Thoracic aorta (tissue), 2 donors: ENCODE measurements at regions not wholly inside any gene's neighbourhood (a gene's known extent, or its start where the extent isn't known, plus 50 kb on each side); places are given as distances from the start of the nearest gene placed in this dataset.

Experiments used
- ATAC-seq: fragments of 150-250 bp; one replicate; pipeline ENCODE4 v1.8.0; 2017; ENCODE audit warnings: low read depth; ENCODE audit not compliant: insufficient number of reproducible peaks, low FRiP score
- DNase-seq: peaks from one replicate; pipeline ENCODE4 v3.0.0-alpha.2; 2020; ENCODE audit warnings: low spot score
- H3K27ac ChIP-seq, 2 donors: fragments of 200-600 bp; sonication (generic); 1 replicate in 1 of 2; 2 replicates in 1 of 2; pipeline ENCODE4 v1.5.1; 2016; ENCODE audit warnings: mild to moderate bottlenecking in 2 of 2, moderate library complexity in 2 of 2
- H3K27me3 ChIP-seq: fragments of 200-600 bp; sonication (generic); replicated peaks from 2 replicates; pipeline ENCODE4 v1.6.0; 2016; ENCODE audit warnings: mild to moderate bottlenecking; ENCODE audit not compliant: insufficient read depth
- H3K36me3 ChIP-seq: fragments of 200-600 bp; sonication (generic); one replicate; pipeline ENCODE4 v1.5.1; 2016
- H3K4me1 ChIP-seq, 2 donors: fragments of 200-600 bp; sonication (generic); 1 replicate in 1 of 2; 2 replicates in 1 of 2; pipeline versions ENCODE4 v1.5.1 to v1.6.0; 2016; ENCODE audit warnings: low read depth in 2 of 2, mild to moderate bottlenecking in 1 of 2; ENCODE audit not compliant: control insufficient read depth in 1 of 2
- H3K4me3 ChIP-seq: fragments of 200-600 bp; sonication (generic); 2 replicates; pipeline ENCODE4 v1.5.1; 2016; ENCODE audit warnings: mild to moderate bottlenecking
- H3K9me3 ChIP-seq: fragments of 200-600 bp; sonication (generic); 2 replicates; pipeline ENCODE4 v1.5.1; 2016
- TF ChIP-seq, protein P1 (sequence below): fragments of 200-600 bp; sonication (generic); IDR thresholded peaks from one replicate; pipeline ENCODE4 v1.5.1; 2019; ENCODE audit warnings: antibody characterized with exemption

DNA sequence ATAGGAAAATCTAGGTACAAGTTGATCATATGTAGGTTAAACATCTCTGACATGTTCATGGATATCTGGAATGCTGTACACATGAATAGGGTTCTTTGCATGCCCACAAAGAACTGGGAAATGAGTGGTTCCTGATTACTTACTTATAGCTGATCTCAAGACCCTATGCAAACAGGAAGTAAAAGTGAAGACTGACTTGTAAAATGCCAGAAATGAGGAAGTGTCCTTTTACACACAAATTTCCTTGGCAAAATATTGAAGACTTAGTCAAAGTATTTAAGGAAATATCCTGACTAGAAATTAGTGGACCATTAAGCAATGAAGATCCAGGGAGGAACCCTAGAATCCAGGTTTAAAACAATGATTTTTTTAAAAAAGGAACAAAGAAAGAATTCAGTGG is 203.7 kb upstream of the DLGAP1 start:
- H3K4me3 ChIP-seq: no peak overlapping the region
- no peaks in the 10 kb centered on the region for H3K4me1 ChIP-seq
- H3K36me3 ChIP-seq: no peaks in the 10 kb centered on the region
- DNase-seq (no peak), ATAC-seq (no peak)
- no peak overlapping the region for H3K27ac ChIP-seq
- no peaks in the 10 kb centered on the region for H3K9me3 ChIP-seq
- no peaks in the 10 kb centered on the region for H3K27me3 ChIP-seq
- TF ChIP-seq, protein P1, sequence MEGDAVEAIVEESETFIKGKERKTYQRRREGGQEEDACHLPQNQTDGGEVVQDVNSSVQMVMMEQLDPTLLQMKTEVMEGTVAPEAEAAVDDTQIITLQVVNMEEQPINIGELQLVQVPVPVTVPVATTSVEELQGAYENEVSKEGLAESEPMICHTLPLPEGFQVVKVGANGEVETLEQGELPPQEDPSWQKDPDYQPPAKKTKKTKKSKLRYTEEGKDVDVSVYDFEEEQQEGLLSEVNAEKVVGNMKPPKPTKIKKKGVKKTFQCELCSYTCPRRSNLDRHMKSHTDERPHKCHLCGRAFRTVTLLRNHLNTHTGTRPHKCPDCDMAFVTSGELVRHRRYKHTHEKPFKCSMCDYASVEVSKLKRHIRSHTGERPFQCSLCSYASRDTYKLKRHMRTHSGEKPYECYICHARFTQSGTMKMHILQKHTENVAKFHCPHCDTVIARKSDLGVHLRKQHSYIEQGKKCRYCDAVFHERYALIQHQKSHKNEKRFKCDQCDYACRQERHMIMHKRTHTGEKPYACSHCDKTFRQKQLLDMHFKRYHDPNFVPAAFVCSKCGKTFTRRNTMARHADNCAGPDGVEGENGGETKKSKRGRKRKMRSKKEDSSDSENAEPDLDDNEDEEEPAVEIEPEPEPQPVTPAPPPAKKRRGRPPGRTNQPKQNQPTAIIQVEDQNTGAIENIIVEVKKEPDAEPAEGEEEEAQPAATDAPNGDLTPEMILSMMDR: no peak

DNA sequence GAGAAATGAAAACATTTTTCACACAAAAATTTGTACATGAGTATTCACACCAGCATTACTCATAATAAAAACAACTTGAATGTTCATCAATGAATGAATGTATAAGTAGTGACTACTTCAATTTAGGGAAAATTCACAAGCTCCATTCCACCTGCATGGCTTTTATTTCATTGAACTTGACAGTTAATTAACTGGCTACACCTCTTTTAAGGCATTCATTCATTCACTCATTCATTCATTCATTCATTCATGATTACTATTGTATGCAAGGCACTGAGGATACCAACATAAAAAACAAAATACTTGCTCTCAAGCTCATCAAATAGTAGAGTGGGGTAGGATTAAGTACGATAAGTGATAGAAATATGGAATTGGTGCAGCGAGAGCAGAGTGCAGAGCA is 198.3 kb upstream of the DLGAP1 start:
- Histone ChIP-seq H3K4me1 (no peaks in the 10 kb centered on the region), H3K27ac (no peak overlapping the region), H3K9me3 (no peaks in the 10 kb centered on the region), H3K36me3 (no peaks in the 10 kb centered on the region), H3K27me3 (no peaks in the 10 kb centered on the region), H3K4me3 (no peak overlapping the region)
- TF ChIP-seq, protein P1: no peak
- no peak for DNase-seq
- ATAC-seq: no peak

DNA sequence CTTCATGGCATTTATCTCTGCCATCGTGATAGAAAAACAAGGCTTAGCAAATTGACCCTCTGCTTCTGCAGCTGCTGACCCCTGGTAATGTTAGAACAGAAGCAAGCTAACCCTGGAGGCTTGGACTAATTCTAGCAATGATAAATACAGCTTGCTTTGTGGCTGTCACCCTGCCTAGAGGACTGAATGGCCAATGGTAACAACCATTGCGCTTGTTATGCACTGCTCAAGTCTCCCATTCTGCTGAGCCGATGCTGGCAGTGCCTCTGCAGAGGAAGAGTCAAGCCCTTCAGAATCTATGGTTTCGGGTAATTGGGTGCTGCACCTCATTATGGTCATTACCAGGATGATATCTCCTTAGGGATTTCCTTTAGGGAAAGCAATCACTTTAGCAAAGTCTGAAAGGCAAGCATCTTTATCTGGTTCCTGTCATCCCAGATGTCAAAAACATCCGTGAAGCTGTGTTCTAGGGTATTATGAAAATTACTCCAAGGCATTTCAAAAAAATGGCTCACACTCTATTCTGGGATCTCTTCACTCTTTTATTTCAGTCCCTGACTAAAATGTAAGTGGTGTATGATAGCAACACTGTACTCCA is 186.8 kb upstream of the DLGAP1 start:
- Histone ChIP-seq H3K27me3 (no peaks in the 10 kb centered on the region), H3K4me1 (peaks cover 0 to 8% of the 10 kb centered on the region in 2 donors), H3K36me3 (no peaks in the 10 kb centered on the region), H3K9me3 (no peaks in the 10 kb centered on the region), H3K4me3 (no peak overlapping the region), H3K27ac (no peak overlapping the region)
- no peak for DNase-seq
- TF ChIP-seq, protein P1: no peak
- ATAC-seq: no peak

DNA sequence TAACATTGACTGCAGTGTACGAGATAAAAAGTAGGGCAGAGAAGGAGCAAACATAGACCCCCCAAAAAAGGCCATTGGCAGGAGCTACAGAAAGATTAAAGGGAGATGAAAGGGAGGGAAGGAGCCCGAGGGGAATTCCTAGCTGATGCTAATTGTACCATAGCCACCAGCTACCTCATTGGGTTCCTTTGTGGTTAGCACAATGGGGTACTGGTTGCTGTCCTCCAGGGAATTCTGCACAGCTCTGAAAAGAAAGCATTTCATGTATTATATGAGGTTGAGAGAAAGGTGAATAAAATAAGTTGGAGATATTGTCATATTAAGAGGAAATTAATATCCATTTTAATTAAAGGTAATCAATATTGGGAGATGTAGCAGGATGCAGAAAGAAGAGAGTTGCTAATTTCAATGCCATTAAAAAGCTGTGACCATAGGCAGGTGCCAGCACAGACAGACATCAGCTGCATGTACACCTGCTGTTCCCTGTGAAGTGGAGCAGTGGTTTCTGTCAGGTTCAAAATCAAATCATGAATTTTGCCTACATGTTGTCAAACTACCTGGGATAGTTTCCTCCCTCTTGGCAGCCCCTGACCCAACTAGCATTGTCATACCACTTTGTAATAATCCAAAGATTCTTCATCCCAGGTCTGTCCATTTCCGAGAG is 185.4 kb upstream of the DLGAP1 start:
- H3K27me3 ChIP-seq: no peaks in the 10 kb centered on the region
- H3K27ac ChIP-seq: no peak overlapping the region
- TF ChIP-seq, protein P1: no peak
- H3K36me3 ChIP-seq: no peaks in the 10 kb centered on the region
- ATAC-seq (no peak), DNase-seq (no peak)
- peaks cover 0 to 8% of the 10 kb centered on the region in 2 donors for H3K4me1 ChIP-seq
- no peaks in the 10 kb centered on the region for H3K9me3 ChIP-seq
- H3K4me3 ChIP-seq: no peak overlapping the region

DNA sequence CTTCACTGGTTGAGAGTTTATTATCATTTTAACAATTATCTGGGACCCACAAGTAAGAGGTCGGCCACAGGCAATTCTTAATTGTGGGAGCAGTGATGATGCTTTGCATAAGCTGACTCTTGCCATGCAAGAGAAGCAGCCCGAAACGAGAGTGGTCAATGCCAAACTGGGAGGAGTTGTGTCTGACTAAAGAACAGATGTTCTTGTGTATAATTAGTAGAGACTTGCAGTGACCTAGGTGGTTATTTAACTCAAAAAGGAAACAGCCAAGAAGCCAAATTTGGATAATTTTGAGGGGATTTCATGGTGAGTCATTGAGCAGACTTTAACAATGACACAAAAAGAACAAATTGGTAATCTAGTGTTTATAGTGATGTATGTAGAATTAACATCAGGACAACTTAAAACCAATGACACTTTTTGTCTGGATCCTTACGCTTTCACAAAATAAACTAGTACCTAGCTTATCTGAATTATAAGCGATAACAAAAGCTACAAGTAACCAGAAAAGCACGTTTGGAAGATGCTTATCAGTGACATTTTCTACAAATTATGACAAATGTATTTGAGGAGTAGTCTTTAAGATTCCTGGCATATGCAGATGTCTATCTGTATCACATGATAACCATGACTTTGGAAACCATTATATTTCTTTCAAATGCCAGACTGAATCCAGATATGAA is 184.7 kb upstream of the DLGAP1 start:
- Histone ChIP-seq H3K36me3 (no peaks in the 10 kb centered on the region), H3K27ac (no peak overlapping the region), H3K9me3 (no peaks in the 10 kb centered on the region), H3K4me1 (peaks cover 0 to 8% of the 10 kb centered on the region in 2 donors), H3K4me3 (no peak overlapping the region), H3K27me3 (no peaks in the 10 kb centered on the region)
- DNase-seq (no peak), ATAC-seq (no peak)
- TF ChIP-seq, protein P1: no peak
